ENCODE measurements at regions not wholly inside any gene's neighbourhood (a gene's known extent, or its start where the extent isn't known, plus 50 kb on each side); places are given as distances from the start of the nearest gene placed in this dataset.

- TF ChIP-seq CTCF (IDR thresholded peaks at IDR 0.05) (no peak), POLR2A (IDR thresholded peaks at IDR 0.05) (no peak), EP300 (IDR thresholded peaks at IDR 0.05) (no peak)
These were observed 1526.8 kb downstream of the BRD1 start for GRCh38 chr22:48300877-48301276.

Data from tibial nerve (tissue), 4 donors.